PC-9 (cell line): ENCODE measurements at regions not wholly inside any gene's neighbourhood (a gene's known extent, or its start where the extent isn't known, plus 50 kb on each side); places are given as distances from the start of the nearest gene placed in this dataset.

Experiments
- BruUV-seq: library from RNA; stranded (reverse); fragments of 400-500 nt; replicated peaks from 2 replicates; lab custom pipeline; 2021; lab: Mats Ljungman, UMichigan
- CTCF ChIA-PET: fragments of 300-600 bp; sonication (Branson Sonifier 250); formaldehyde crosslinking; loops from one replicate; lab custom pipeline; 2022; ENCODE audit warnings: antibody characterized with exemption; lab: Charles Lee
- POLR2A ChIA-PET: fragments of 300-600 bp; sonication (Branson Sonifier 250); formaldehyde crosslinking; loops from one replicate; lab custom pipeline; 2022; ENCODE audit warnings: antibody characterized with exemption; ENCODE audit not compliant: unreplicated experiment; lab: Charles Lee
- DNase-seq, 2 experiments: peaks; one replicate each; pipeline versions ENCODE4 v3.0.0 to v3.0.0-alpha.2; 2015 to 2022; ENCODE audit warnings: mixed read lengths in 1 of 2
- H2AFZ ChIP-seq: fragments of 200-600 bp; sonication (generic); 2 replicates; pipeline ENCODE4 v1.8.1; 2017; ENCODE audit warnings: antibody characterized with exemption
- H3F3A ChIP-seq: fragments of 200-600 bp; sonication (generic); 2 replicates; pipeline ENCODE4 v1.8.1; 2017; ENCODE audit warnings: antibody characterized with exemption, mild to moderate bottlenecking, low read depth; ENCODE audit not compliant: insufficient read depth
- H3K27ac ChIP-seq: fragments of 200-600 bp; sonication (generic); 2 replicates; pipeline ENCODE4 v1.6.1; 2016; ENCODE audit warnings: mixed run types
- H3K27me3 ChIP-seq: fragments of 200-600 bp; sonication (generic); 2 replicates; pipeline ENCODE4 v1.6.1; 2016; ENCODE audit warnings: low read depth, mixed run types; ENCODE audit not compliant: insufficient read depth
- H3K36me3 ChIP-seq: fragments of 200-600 bp; sonication (generic); 2 replicates; pipeline ENCODE4 v1.6.1; 2016; ENCODE audit warnings: low read depth, mixed run types
- H3K4me1 ChIP-seq: fragments of 200-600 bp; sonication (generic); replicated peaks from 2 replicates; pipeline ENCODE4 v1.6.1; 2016; ENCODE audit warnings: mixed run types; ENCODE audit not compliant: insufficient read depth
- H3K4me2 ChIP-seq: fragments of 200-600 bp; sonication (generic); 2 replicates; pipeline ENCODE4 v1.6.1; 2017; ENCODE audit warnings: mixed run types
- H3K4me3 ChIP-seq: fragments of 200-600 bp; sonication (generic); 2 replicates; pipeline ENCODE4 v1.6.1; 2016; ENCODE audit warnings: mixed run types
- H3K79me2 ChIP-seq: fragments of 200-600 bp; sonication (generic); 2 replicates; pipeline ENCODE4 v1.6.1; 2017; ENCODE audit warnings: low read depth, mixed run types
- H3K9me2 ChIP-seq: fragments of 200-600 bp; sonication (generic); 2 replicates; pipeline ENCODE4 v1.8.1; 2017; ENCODE audit warnings: mild to moderate bottlenecking; ENCODE audit not compliant: insufficient read depth
- H3K9me3 ChIP-seq: fragments of 200-600 bp; sonication (generic); 2 replicates; pipeline ENCODE4 v1.8.1; 2016; ENCODE audit warnings: low read depth; ENCODE audit not compliant: insufficient read depth
- H4K20me1 ChIP-seq: fragments of 200-600 bp; sonication (generic); 2 replicates; pipeline ENCODE4 v1.8.1; 2017; ENCODE audit not compliant: insufficient read depth
- CTCF ChIP-seq: fragments of 200-600 bp; sonication (generic); conservative IDR thresholded peaks from 2 replicates; pipeline ENCODE4 v1.6.1; 2017; ENCODE audit warnings: mixed run types, antibody characterized with exemption, mild to moderate bottlenecking, moderate library complexity
- EZH2 ChIP-seq: fragments of 200-600 bp; sonication (generic); IDR thresholded peaks from 2 replicates; pipeline ENCODE4 v1.8.0; 2017; ENCODE audit warnings: antibody characterized with exemption, low read depth
- intact Hi-C: fragments of 100-400 bp; cut with micrococcal nuclease; formaldehyde crosslinking; loops from one replicate; pipeline ENCODE4 v1.10.0; 2022; ENCODE audit not compliant: unreplicated experiment

GRCh38 chr21:24014381-24014780 is 1592.9 kb downstream of the MRPL39 start:
- H3K4me1 ChIP-seq: no peaks in the 10 kb centered on the region
- H3K27me3 ChIP-seq: no peaks in the 10 kb centered on the region
- no peak overlapping the region for H2AFZ ChIP-seq
- no peaks in the 10 kb centered on the region for H4K20me1 ChIP-seq
- no peak for DNase-seq
- ChIA-PET CTCF (no interaction called here), POLR2A (no interaction called here)
- H3K79me2 ChIP-seq: no peaks in the 10 kb centered on the region
- BruUV-seq: no TSS peak
- no peaks in the 10 kb centered on the region for H3F3A ChIP-seq
- no peak overlapping the region for H3K27ac ChIP-seq
- H3K4me3 ChIP-seq: no peak overlapping the region
- TF ChIP-seq CTCF: no peak
- no peak for TF ChIP-seq EZH2
- H3K9me3 ChIP-seq: no peaks in the 10 kb centered on the region; the same call in 1 of the 2 replicates
- no peaks in the 10 kb centered on the region for H3K9me2 ChIP-seq
- H3K4me2 ChIP-seq: no peak overlapping the region
- intact Hi-C loops: no loop called here
- no peaks in the 10 kb centered on the region for H3K36me3 ChIP-seq

DNA sequence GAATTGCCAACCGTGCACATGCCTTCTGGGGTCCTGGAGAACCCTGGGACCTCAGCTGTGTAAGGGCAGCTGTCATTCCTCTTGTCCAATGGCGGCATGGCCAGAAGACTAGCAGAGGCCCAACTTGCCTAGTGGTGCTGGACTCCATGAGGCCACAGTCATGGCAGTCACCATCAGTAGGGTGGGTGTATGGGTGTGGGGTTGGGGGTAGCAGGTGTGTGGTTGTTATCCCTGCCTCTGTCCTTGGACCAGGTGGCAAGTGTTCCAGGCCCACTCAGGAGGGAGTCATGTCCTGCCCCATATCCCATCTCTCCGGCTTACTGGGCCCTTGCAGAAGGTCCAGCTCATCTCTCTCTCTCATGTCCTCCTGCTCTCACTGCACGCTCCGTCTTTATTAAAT is 1596.2 kb downstream of the MRPL39 start:
- intact Hi-C loops: no loop called here
- no peak overlapping the region for H2AFZ ChIP-seq
- H4K20me1 ChIP-seq: no peaks in the 10 kb centered on the region
- no peaks in the 10 kb centered on the region; the same call in 1 of the 2 replicates for H3K9me3 ChIP-seq
- no TSS peak for BruUV-seq
- H3K36me3 ChIP-seq: no peaks in the 10 kb centered on the region
- no peaks in the 10 kb centered on the region for H3K4me1 ChIP-seq
- H3F3A ChIP-seq: no peaks in the 10 kb centered on the region
- TF ChIP-seq CTCF: no peak
- TF ChIP-seq EZH2: no peak
- H3K27ac ChIP-seq: no peak overlapping the region
- no peaks in the 10 kb centered on the region for H3K9me2 ChIP-seq
- DNase-seq: no peak
- CTCF ChIA-PET: no interaction called here
- H3K27me3 ChIP-seq: no peaks in the 10 kb centered on the region
- no peak overlapping the region for H3K4me2 ChIP-seq
- POLR2A ChIA-PET: no interaction called here
- H3K4me3 ChIP-seq: no peak overlapping the region
- H3K79me2 ChIP-seq: no peaks in the 10 kb centered on the region

DNA sequence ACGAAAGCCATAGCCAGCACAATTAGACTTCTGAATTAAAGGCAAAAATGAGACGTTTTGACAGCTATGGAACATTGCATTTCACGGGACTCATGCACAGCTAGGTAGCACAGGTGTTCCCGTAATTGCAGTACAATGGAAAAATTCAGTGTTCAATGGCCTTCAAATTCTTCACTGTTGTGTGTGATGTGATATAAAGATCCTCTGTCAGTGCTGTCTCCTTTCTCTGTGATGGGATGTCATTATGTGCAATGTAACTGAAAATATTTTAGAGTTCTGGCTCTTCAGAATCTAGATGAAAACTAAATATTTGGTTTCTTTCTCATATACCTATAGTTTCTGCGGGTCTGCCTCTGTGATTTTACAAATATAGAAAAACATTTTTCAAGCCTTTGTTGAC is 1599.7 kb downstream of the MRPL39 start:
- Histone ChIP-seq H3K27me3 (no peaks in the 10 kb centered on the region), H3K9me3 (no peaks in the 10 kb centered on the region), H2AFZ (no peak overlapping the region), H4K20me1 (no peaks in the 10 kb centered on the region), H3K9me2 (no peaks in the 10 kb centered on the region), H3K36me3 (no peaks in the 10 kb centered on the region), H3K4me3 (no peak overlapping the region), H3K27ac (no peak overlapping the region), H3K79me2 (no peaks in the 10 kb centered on the region), H3K4me1 (no peaks in the 10 kb centered on the region), H3F3A (no peaks in the 10 kb centered on the region), H3K4me2 (no peak overlapping the region)
- intact Hi-C loops: no loop called here
- BruUV-seq: no TSS peak
- no peak for TF ChIP-seq EZH2
- ChIA-PET POLR2A (no interaction called here), CTCF (no interaction called here)
- DNase-seq: no peak

GRCh38 chr21:23986987-23987386 is 1620.3 kb downstream of the MRPL39 start:
- H3K9me3 ChIP-seq: no peaks in the 10 kb centered on the region
- ChIA-PET CTCF (no interaction called here), POLR2A (no interaction called here)
- TF ChIP-seq EZH2 (no peak), CTCF (no peak)
- H3K4me2 ChIP-seq: no peak overlapping the region
- no peaks in the 10 kb centered on the region for H3K4me1 ChIP-seq
- H3K79me2 ChIP-seq: no peaks in the 10 kb centered on the region
- no peaks in the 10 kb centered on the region for H3F3A ChIP-seq
- H3K9me2 ChIP-seq: no peaks in the 10 kb centered on the region
- no peak overlapping the region for H3K27ac ChIP-seq
- intact Hi-C loops: no loop called here
- H3K4me3 ChIP-seq: no peak overlapping the region
- H4K20me1 ChIP-seq: no peaks in the 10 kb centered on the region
- no peaks in the 10 kb centered on the region for H3K27me3 ChIP-seq
- DNase-seq: no peak
- H3K36me3 ChIP-seq: no peaks in the 10 kb centered on the region
- no TSS peak for BruUV-seq
- no peak overlapping the region for H2AFZ ChIP-seq
